ENCODE measurements at regions not wholly inside any gene's neighbourhood (a gene's known extent, or its start where the extent isn't known, plus 50 kb on each side); places are given as distances from the start of the nearest gene placed in this dataset.

GRCh38 chr5:54881286-54882005 is 103.9 kb downstream of the ESM1 start:
- TF ChIP-seq CTCF (IDR thresholded peaks at IDR 0.05) (no peak), POLR2AphosphoS5 (IDR thresholded peaks at IDR 0.05; ENCODE audit: low read depth, low read length) (no peak), EZH2phosphoT487 (IDR thresholded peaks at IDR 0.05; ENCODE audit: borderline replicate concordance, low read depth) (no peak), FOSL2 (IDR thresholded peaks at IDR 0.05; ENCODE audit: borderline replicate concordance, low read depth) (no peak), PBX3 (IDR thresholded peaks at IDR 0.05) (no peak), USF2 (IDR thresholded peaks at IDR 0.05; ENCODE audit: borderline replicate concordance, low read depth, low read length) (no peak), RAD21 (IDR thresholded peaks at IDR 0.05; ENCODE audit: low read length) (no peak), TAF1 (IDR thresholded peaks at IDR 0.05; ENCODE audit: borderline replicate concordance, low read depth, low read length) (no peak)

Data from SK-N-SH (cell line).